ENCODE measurements at regions not wholly inside any gene's neighbourhood (a gene's known extent, or its start where the extent isn't known, plus 50 kb on each side); places are given as distances from the start of the nearest gene placed in this dataset.

DNA sequence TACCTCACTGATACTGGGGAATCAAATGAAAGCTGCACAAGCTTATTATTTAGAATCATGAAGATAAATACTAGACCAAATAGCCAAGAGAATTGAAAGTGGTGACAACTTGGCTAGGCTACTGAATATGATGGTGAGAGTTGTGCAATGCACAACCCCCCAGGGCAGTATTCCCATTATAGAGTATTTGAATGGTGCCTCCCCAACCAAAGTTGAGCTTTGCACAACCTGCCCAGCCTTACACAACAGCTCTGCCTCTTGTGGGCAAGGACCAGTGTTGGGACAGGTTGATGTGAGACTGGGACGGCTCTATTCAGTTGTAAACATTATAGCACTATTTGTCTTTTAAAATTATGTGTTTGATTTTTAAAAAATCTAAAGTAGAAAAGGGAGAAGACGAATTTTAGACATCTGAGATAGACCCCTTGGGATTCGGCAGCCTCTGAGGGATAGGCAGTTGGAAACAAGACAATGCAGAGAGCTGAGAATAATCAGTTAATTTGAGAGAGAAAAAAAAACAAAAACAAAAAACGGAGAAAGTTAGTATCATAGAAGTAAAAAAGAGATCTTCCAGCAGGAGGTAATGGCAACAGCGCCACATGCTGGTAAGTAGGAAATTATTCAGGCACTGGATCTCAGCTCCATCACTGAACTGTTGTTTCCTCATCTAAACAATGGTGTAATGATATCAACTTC is 91.0 kb upstream of the KCNA3 start:
- DNase-seq (ENCODE audit: low spot score) = no peak

DNA sequence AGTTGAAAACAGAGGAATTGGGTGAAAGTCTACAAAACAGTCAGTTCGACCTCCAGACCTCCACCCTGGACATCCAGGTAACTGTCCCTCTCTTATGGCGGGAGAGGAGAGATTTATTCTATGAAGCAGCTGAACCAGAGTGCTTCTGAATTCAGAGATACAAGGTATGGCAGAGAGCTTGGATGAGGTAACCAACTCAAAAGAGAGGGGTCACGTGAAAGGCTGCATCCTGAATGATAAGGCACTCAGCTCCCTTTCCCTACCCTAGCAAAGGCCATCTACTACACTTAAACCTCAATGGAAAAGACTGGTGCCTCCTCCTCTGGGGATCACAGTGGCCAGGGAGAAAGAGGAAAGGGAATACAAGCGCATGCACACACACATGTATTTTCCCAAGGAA is 88.4 kb upstream of the KCNA3 start:
- DNase-seq (ENCODE audit: low spot score) = no peak

GRCh38 chr1:110760321-110760720 is 85.6 kb upstream of the KCNA3 start:
- DNase-seq (ENCODE audit: low spot score) = no peak

DNA sequence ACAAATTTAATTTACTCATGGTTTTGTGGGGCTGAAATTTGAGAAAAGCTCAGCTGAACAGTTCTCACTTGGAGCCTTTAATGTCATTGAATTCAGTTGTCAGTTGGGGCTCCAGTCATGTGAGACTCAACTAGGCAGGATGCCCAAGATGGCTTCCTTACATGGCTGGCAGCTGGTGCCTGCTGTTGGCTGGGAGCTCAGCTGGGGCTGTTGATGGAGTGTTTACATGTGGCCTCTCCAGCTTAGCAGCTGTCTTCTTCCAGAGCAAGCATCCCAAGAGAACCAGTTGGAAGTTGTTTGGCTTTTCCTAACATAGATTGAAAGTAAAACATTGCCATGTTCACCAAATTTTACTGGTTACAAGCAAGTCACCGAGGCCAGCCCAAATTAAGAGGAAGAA is 81.8 kb upstream of the KCNA3 start:
- DNase-seq (ENCODE audit: low spot score) = peak; percentile 70

GRCh38 chr1:110752941-110753725 is 78.4 kb upstream of the KCNA3 start:
- no peak for DNase-seq (ENCODE audit: low spot score)

DNA sequence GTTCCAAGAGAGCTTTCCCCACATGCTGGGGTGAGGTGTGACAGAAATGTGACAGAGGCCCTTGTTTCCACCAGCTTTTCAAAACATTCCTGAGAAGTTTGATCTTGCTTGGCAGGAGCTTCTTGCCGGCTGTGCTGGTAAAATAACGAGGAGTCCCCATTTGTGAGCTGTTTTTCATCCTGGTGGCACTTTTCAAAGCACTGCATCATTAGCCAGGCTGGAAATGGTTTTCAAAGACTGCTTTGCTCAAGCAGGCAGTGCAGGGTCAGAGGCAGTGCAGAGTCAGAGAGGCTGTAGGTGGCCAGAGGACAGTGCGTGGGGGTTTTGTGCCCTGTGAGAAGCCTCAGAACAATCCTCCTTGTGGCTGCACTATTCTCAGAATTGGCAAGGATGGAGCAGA is 75.8 kb upstream of the KCNA3 start:
- no peak for DNase-seq (ENCODE audit: low spot score)

DNA sequence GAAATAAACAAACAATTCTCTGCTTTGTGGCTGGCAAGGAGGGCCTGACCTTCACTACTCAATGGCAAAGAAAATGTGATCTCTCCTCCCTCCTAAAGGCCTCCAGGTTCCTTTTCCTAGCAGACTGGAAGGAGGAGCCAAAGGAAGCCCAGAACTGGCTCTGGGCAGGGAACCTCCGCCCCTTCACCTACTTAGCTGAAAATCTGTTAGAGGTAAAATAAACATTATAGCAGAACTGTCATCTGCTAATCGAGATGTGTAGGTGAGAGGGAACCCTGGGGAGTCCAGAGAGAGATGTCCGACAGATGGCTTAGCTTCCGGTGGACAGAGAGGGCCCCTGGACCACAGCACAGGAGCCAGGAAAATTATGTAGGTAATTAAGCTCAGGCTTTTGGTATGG is 75.2 kb upstream of the KCNA3 start:
- DNase-seq (ENCODE audit: low spot score) = no peak

- peak; percentile 69 for DNase-seq (ENCODE audit: low spot score)
These were observed 72.0 kb upstream of the KCNA3 start for GRCh38 chr1:110746644-110747259.

GRCh38 chr1:110743397-110743796 is 68.7 kb upstream of the KCNA3 start:
- DNase-seq (ENCODE audit: low spot score) = no peak

- no peak for DNase-seq (ENCODE audit: low spot score)
These were observed 62.3 kb upstream of the KCNA3 start for GRCh38 chr1:110736900-110737605.

- DNase-seq (ENCODE audit: low spot score) = no peak
These were observed 59.5 kb upstream of the KCNA3 start for GRCh38 chr1:110734133-110734680.

DNA sequence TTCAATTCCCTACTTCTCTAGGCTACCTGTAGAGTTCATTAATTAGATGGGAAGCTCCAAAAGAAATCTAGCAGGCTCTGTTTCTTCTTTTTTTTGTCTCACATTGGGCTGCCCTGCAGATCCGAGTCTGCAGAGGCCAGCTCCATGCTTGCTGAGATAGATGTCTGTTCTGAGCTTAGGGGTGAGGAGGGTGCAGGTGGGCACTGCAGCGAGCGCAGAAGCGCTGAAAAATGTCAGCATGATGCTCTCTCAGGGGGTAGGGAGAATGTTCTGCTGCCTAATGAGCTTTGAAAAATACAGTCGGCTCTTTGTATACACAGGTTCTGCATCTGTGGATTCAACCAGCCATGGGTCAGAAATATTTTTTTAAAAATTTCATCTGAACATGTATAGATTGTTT is 56.8 kb upstream of the KCNA3 start:
- no peak for DNase-seq (ENCODE audit: low spot score)

- no peak for DNase-seq (ENCODE audit: low spot score)
These were observed 53.8 kb upstream of the KCNA3 start for GRCh38 chr1:110728388-110729001.

GRCh38 chr1:110727246-110727645 is 52.5 kb upstream of the KCNA3 start:
- no peak for DNase-seq (ENCODE audit: low spot score)

- no peak for DNase-seq (ENCODE audit: low spot score)
These were observed 52.0 kb upstream of the KCNA3 start for GRCh38 chr1:110726755-110727154.
